ENCODE measurements at regions not wholly inside any gene's neighbourhood (a gene's known extent, or its start where the extent isn't known, plus 50 kb on each side); places are given as distances from the start of the nearest gene placed in this dataset.

- no peak for TF ChIP-seq ZNF112 (tag by site-specific recombination; IDR thresholded peaks at IDR 0.05)
- no peak for TF ChIP-seq GLIS1 (tag by site-specific recombination; IDR thresholded peaks at IDR 0.05)
- no peak for TF ChIP-seq ZNF660 (tag by site-specific recombination; IDR thresholded peaks at IDR 0.05)
- no peak for TF ChIP-seq BCL11B (tag by site-specific recombination; IDR thresholded peaks at IDR 0.05; ENCODE audit: low read depth)
- TF ChIP-seq ATF2 (tag by site-specific recombination; IDR thresholded peaks at IDR 0.05; ENCODE audit: low read depth): no peak
- TF ChIP-seq ZNF354C (tag by site-specific recombination; IDR thresholded peaks at IDR 0.05; ENCODE audit: borderline replicate concordance, low read depth): no peak
- no peak for TF ChIP-seq ZNF157 (tag by site-specific recombination; IDR thresholded peaks at IDR 0.05)
- TF ChIP-seq ZNF658 (tag by site-specific recombination; IDR thresholded peaks at IDR 0.05): no peak
- TF ChIP-seq ZNF513 (tag by site-specific recombination; IDR thresholded peaks at IDR 0.05): no peak
- no peak for TF ChIP-seq ZNF26 (tag by site-specific recombination; IDR thresholded peaks at IDR 0.05)
- TF ChIP-seq ZNF548 (tag by site-specific recombination; IDR thresholded peaks at IDR 0.05): no peak
- TF ChIP-seq ZNF521 (tag by site-specific recombination; IDR thresholded peaks at IDR 0.05): no peak
- no peak for TF ChIP-seq ZNF239 (tag by site-specific recombination; IDR thresholded peaks at IDR 0.05)
- TF ChIP-seq SETDB1 (IDR thresholded peaks at IDR 0.05; ENCODE audit: insufficient read length, low read length): no peak
- no peak overlapping the region for H3K27ac ChIP-seq (ENCODE audit: extremely low read depth, low read depth, low read length)
- POLR2A ChIA-PET: no interaction called here
- no peaks in the 10 kb centered on the region for H3K36me3 ChIP-seq (ENCODE audit: control insufficient read depth in 2 of 2, insufficient read depth in 1 of 2, low read length in 2 of 2)
- CTCF ChIA-PET: interaction anchor here (0.7 kb wide), 1 partner anchor 44 kb away, joined by 3 read pairs; no protein-coding TSS in a partner anchor
- no peaks in the 10 kb centered on the region for H3K4me1 ChIP-seq (ENCODE audit: control insufficient read depth, insufficient read depth, low read length)
- H3K9me3 ChIP-seq (ENCODE audit: control insufficient read depth, insufficient read depth, low read depth, low read length): no peaks in the 10 kb centered on the region; the same call in 1 of the 2 replicates
- H3K4me3 ChIP-seq (ENCODE audit: low read depth, low read length): no peak overlapping the region
Measured at GRCh38 chr2:151120011-151120410, 141.7 kb downstream of the RBM43 start.

GRCh38 chr2:151119374-151119773 lies 142.3 kb downstream of the RBM43 start:
- no peak overlapping the region for H3K27ac ChIP-seq (ENCODE audit: extremely low read depth, low read depth, low read length)
- H3K36me3 ChIP-seq (ENCODE audit: control insufficient read depth in 2 of 2, insufficient read depth in 1 of 2, low read length in 2 of 2): no peaks in the 10 kb centered on the region
- no peak for TF ChIP-seq ZBTB20 (tag by site-specific recombination; IDR thresholded peaks at IDR 0.05)
- TF ChIP-seq ZNF292 (tag by site-specific recombination; IDR thresholded peaks at IDR 0.05; ENCODE audit: borderline replicate concordance, low read depth): no peak
- no peak for TF ChIP-seq ZNF521 (tag by site-specific recombination; IDR thresholded peaks at IDR 0.05)
- no peak for TF ChIP-seq ZNF184 (tag by site-specific recombination; IDR thresholded peaks at IDR 0.05)
- no peak for TF ChIP-seq HOXA7 (CRISPR knock-in tag; IDR thresholded peaks at IDR 0.05; ENCODE audit: borderline replicate concordance)
- no peak for TF ChIP-seq ZNF112 (tag by site-specific recombination; IDR thresholded peaks at IDR 0.05)
- no peak for TF ChIP-seq GLIS2 (tag by site-specific recombination; IDR thresholded peaks at IDR 0.05)
- ChIA-PET CTCF (interaction anchor here (0.6 to 0.7 kb wide), 2 partner anchors 17 to 44 kb away, joined by 3 read pairs; no protein-coding TSS in a partner anchor), POLR2A (no interaction called here)
- H3K4me1 ChIP-seq (ENCODE audit: control insufficient read depth, insufficient read depth, low read length): no peaks in the 10 kb centered on the region
- H3K9me3 ChIP-seq (ENCODE audit: control insufficient read depth, insufficient read depth, low read depth, low read length): no peaks in the 10 kb centered on the region; the same call in 1 of the 2 replicates
- no peak overlapping the region for H3K4me3 ChIP-seq (ENCODE audit: low read depth, low read length)

- Histone ChIP-seq H3K4me1 (ENCODE audit: control insufficient read depth, insufficient read depth, low read length) (no peaks in the 10 kb centered on the region), H3K9me3 (ENCODE audit: control insufficient read depth, insufficient read depth, low read depth, low read length) (no peaks in the 10 kb centered on the region; the same call in 1 of the 2 replicates), H3K4me3 (ENCODE audit: low read depth, low read length) (no peak overlapping the region), H3K27ac (ENCODE audit: extremely low read depth, low read depth, low read length) (no peak overlapping the region), H3K36me3 (ENCODE audit: control insufficient read depth in 2 of 2, insufficient read depth in 1 of 2, low read length in 2 of 2) (no peaks in the 10 kb centered on the region)
- CTCF ChIA-PET: no interaction called here
- POLR2A ChIA-PET: no interaction called here
- no peak for TF ChIP-seq ZNF341 (tag by site-specific recombination; IDR thresholded peaks at IDR 0.05; ENCODE audit: low read depth)
- no peak for TF ChIP-seq ZNF404 (tag by site-specific recombination; IDR thresholded peaks at IDR 0.05)
- TF ChIP-seq ZNF596 (tag by site-specific recombination; IDR thresholded peaks at IDR 0.05): no peak
- no peak for TF ChIP-seq ZNF169 (tag by site-specific recombination; IDR thresholded peaks at IDR 0.05)
- peak; percentile 86 for TF ChIP-seq SETDB1 (IDR thresholded peaks at IDR 0.05; ENCODE audit: insufficient read length, low read length)
- no peak for TF ChIP-seq ZNF530 (tag by site-specific recombination; IDR thresholded peaks at IDR 0.05; ENCODE audit: low read depth)
- TF ChIP-seq ZNF174 (tag by site-specific recombination; IDR thresholded peaks at IDR 0.05): no peak
- no peak for TF ChIP-seq ZNF426 (tag by site-specific recombination; IDR thresholded peaks at IDR 0.05)
- TF ChIP-seq TRIM28 (IDR thresholded peaks at IDR 0.05; ENCODE audit: borderline replicate concordance, low read length): 0 out of 2 replicates have a peak, but pooled peaks have one; percentile 50
- TF ChIP-seq YY2 (tag by site-specific recombination; IDR thresholded peaks at IDR 0.05): no peak
- TF ChIP-seq ZSCAN16 (tag by site-specific recombination; IDR thresholded peaks at IDR 0.05): no peak
Measured at GRCh38 chr2:151118269-151118668, 143.4 kb downstream of the RBM43 start.

All from HEK293 (cell line).